ENCODE measurements at regions not wholly inside any gene's neighbourhood (a gene's known extent, or its start where the extent isn't known, plus 50 kb on each side); places are given as distances from the start of the nearest gene placed in this dataset.
A peak's percentile ranks its signal among the peaks of the same experiment; 100 is the strongest.

GRCh38 chr3:10738688-10739372, 77.2 kb upstream of the SLC6A11 start:
- DNase-seq (ENCODE audit: low read depth): no peak
- H3K4me3 ChIP-seq (ENCODE audit: low read depth, low read length): no peak overlapping the region
- TF ChIP-seq CTCF (conservative IDR thresholded peaks at IDR 0.05; ENCODE audit: low read depth, low read length): peak; percentile 88

GRCh38 chr3:10740954-10741353, 75.1 kb upstream of the SLC6A11 start:
- DNase-seq (ENCODE audit: low read depth): no peak
- no peak overlapping the region for H3K4me3 ChIP-seq (ENCODE audit: low read depth, low read length)
- no peak for TF ChIP-seq CTCF (conservative IDR thresholded peaks at IDR 0.05; ENCODE audit: low read depth, low read length)

GRCh38 chr3:10741891-10742671, 73.9 kb upstream of the SLC6A11 start:
- H3K4me3 ChIP-seq (ENCODE audit: low read depth, low read length): no peak overlapping the region
- DNase-seq (ENCODE audit: low read depth): no peak
- no peak for TF ChIP-seq CTCF (conservative IDR thresholded peaks at IDR 0.05; ENCODE audit: low read depth, low read length)

- no peak overlapping the region for H3K4me3 ChIP-seq (ENCODE audit: low read depth, low read length)
- no peak for DNase-seq (ENCODE audit: low read depth)
- TF ChIP-seq CTCF (conservative IDR thresholded peaks at IDR 0.05; ENCODE audit: low read depth, low read length): no peak
Measured at GRCh38 chr3:10743366-10744097, 72.5 kb upstream of the SLC6A11 start.

GRCh38 chr3:10744098-10744465, 71.9 kb upstream of the SLC6A11 start:
- no peak overlapping the region for H3K4me3 ChIP-seq (ENCODE audit: low read depth, low read length)
- no peak for DNase-seq (ENCODE audit: low read depth)
- peak; percentile 7 for TF ChIP-seq CTCF (conservative IDR thresholded peaks at IDR 0.05; ENCODE audit: low read depth, low read length)

- no peak for DNase-seq (ENCODE audit: low read depth)
- no peak for TF ChIP-seq CTCF (conservative IDR thresholded peaks at IDR 0.05; ENCODE audit: low read depth, low read length)
- no peak overlapping the region for H3K4me3 ChIP-seq (ENCODE audit: low read depth, low read length)
Measured at GRCh38 chr3:10745392-10745791, 70.6 kb upstream of the SLC6A11 start.

All from epithelial cell of proximal tubule (primary cell).